Mesenchymal stem cell (in vitro differentiated cells and primary cell): ENCODE measurements at regions not wholly inside any gene's neighbourhood (a gene's known extent, or its start where the extent isn't known, plus 50 kb on each side); places are given as distances from the start of the nearest gene placed in this dataset.

Source experiments
- DNase-seq: peaks from one replicate; pipeline ENCODE4 v3.0.0-alpha.2; 2013
- H2AFZ ChIP-seq: one replicate; pipeline ENCODE4 v1.6.1; 2013; ENCODE audit warnings: low read depth, mild to moderate bottlenecking, control low read depth, inconsistent platforms, low read length, moderate library complexity
- H2AK5ac ChIP-seq: 2 replicates; pipeline ENCODE4 v1.6.1; 2013; ENCODE audit warnings: low read length, moderate library complexity, mild to moderate bottlenecking, inconsistent platforms; ENCODE audit not compliant: severe bottlenecking
- H2BK120ac ChIP-seq: one replicate; pipeline ENCODE4 v1.6.1; 2013; ENCODE audit warnings: low read depth, mild to moderate bottlenecking, inconsistent platforms, low read length, moderate library complexity
- H2BK12ac ChIP-seq, 2 experiments: one replicate each; pipeline ENCODE4 v1.6.1; 2013; ENCODE audit warnings: inconsistent platforms in 2 of 2, low read length in 2 of 2, mild to moderate bottlenecking in 2 of 2, moderate library complexity in 2 of 2, control low read depth in 1 of 2
- H2BK15ac ChIP-seq: one replicate; pipeline ENCODE4 v1.6.1; 2013; ENCODE audit warnings: mild to moderate bottlenecking, low read depth, inconsistent platforms; ENCODE audit not compliant: poor library complexity, severe bottlenecking
- H2BK5ac ChIP-seq: 2 replicates; pipeline ENCODE4 v1.6.1; 2013; ENCODE audit warnings: low read depth, mild to moderate bottlenecking, low read length, control low read depth, inconsistent platforms; ENCODE audit not compliant: poor library complexity, severe bottlenecking
- H3K14ac ChIP-seq, 2 experiments: one replicate each; pipeline ENCODE4 v1.6.1; 2013; ENCODE audit warnings: inconsistent platforms in 2 of 2, low read length in 2 of 2, control low read depth in 1 of 2, mild to moderate bottlenecking in 1 of 2, moderate library complexity in 1 of 2
- H3K18ac ChIP-seq, 2 experiments: one replicate each; pipeline ENCODE4 v1.6.1; 2013; ENCODE audit warnings: inconsistent platforms in 2 of 2, low read length in 2 of 2, control low read depth in 1 of 2, low read depth in 1 of 2, mild to moderate bottlenecking in 1 of 2
- H3K23ac ChIP-seq, 2 experiments: one replicate each; pipeline ENCODE4 v1.6.1; 2013; ENCODE audit warnings: inconsistent platforms in 2 of 2, low read length in 2 of 2, mild to moderate bottlenecking in 2 of 2, moderate library complexity in 2 of 2, control low read depth in 1 of 2
- H3K27ac ChIP-seq: 2 replicates; pipeline ENCODE4 v1.5.1; 2013; ENCODE audit warnings: mild to moderate bottlenecking, moderate library complexity, low read length, control low read depth, inconsistent platforms; ENCODE audit not compliant: poor library complexity, severe bottlenecking
- H3K27me3 ChIP-seq, 2 experiments: 2 replicates each; pipeline versions ENCODE4 v1.6.1 to v1.7.0; 2013; ENCODE audit warnings: low read length in 2 of 2, mild to moderate bottlenecking in 2 of 2, moderate library complexity in 2 of 2, control low read depth in 1 of 2, inconsistent platforms in 1 of 2; ENCODE audit not compliant: control insufficient read depth in 1 of 2, insufficient read depth in 1 of 2
- H3K36me3 ChIP-seq, 2 experiments: 2 replicates each; pipeline versions ENCODE4 v1.6.1 to v1.7.0; 2013; ENCODE audit warnings: low read length in 2 of 2, control low read depth in 1 of 2, inconsistent platforms in 1 of 2, low read depth in 1 of 2, mild to moderate bottlenecking in 1 of 2; ENCODE audit not compliant: insufficient read depth in 2 of 2, control insufficient read depth in 1 of 2
- H3K4ac ChIP-seq, 2 experiments: one replicate each; pipeline ENCODE4 v1.6.1; 2013; ENCODE audit warnings: inconsistent platforms in 2 of 2, low read length in 2 of 2, mild to moderate bottlenecking in 2 of 2, moderate library complexity in 2 of 2, control low read depth in 1 of 2, low read depth in 1 of 2
- H3K4me1 ChIP-seq: 2 replicates; pipeline ENCODE4 v1.6.1; 2013; ENCODE audit warnings: low read depth, low read length, control low read depth; ENCODE audit not compliant: control insufficient read depth, insufficient read depth
- H3K4me2 ChIP-seq: 2 replicates; pipeline ENCODE4 v1.6.1; 2013; ENCODE audit warnings: low read length, mild to moderate bottlenecking, inconsistent platforms; ENCODE audit not compliant: poor library complexity, severe bottlenecking
- H3K4me3 ChIP-seq, 2 experiments: 2 replicates each; pipeline versions ENCODE4 v1.5.1 to v1.7.0; 2013; ENCODE audit warnings: low read length in 2 of 2, mild to moderate bottlenecking in 2 of 2, control low read depth in 1 of 2, low read depth in 1 of 2; ENCODE audit not compliant: insufficient read depth in 1 of 2
- H3K79me1 ChIP-seq: replicated peaks from 2 replicates; pipeline ENCODE4 v1.6.1; 2013; ENCODE audit warnings: mild to moderate bottlenecking, control low read depth, low read length, inconsistent platforms; ENCODE audit not compliant: poor library complexity, severe bottlenecking
- H3K9ac ChIP-seq: 2 replicates; pipeline ENCODE4 v1.7.0; 2013; ENCODE audit warnings: mild to moderate bottlenecking, low read length, moderate library complexity
- H3K9me3 ChIP-seq: 2 replicates; pipeline ENCODE4 v1.7.0; 2013; ENCODE audit warnings: mild to moderate bottlenecking, low read length; ENCODE audit not compliant: control insufficient read depth
- H4K8ac ChIP-seq: one replicate; pipeline ENCODE4 v1.6.1; 2013; ENCODE audit warnings: inconsistent platforms, mild to moderate bottlenecking, low read length, moderate library complexity
- H4K91ac ChIP-seq: one replicate; pipeline ENCODE4 v1.6.1; 2013; ENCODE audit warnings: mild to moderate bottlenecking, low read length, inconsistent platforms
- WGBS: methylation state at CpG from one replicate; pipeline ENCODE4 v1.1.7; 2013; ENCODE audit warnings: mixed read lengths; 5-methylcytosine and 5-hydroxymethylcytosine counted together

DNA sequence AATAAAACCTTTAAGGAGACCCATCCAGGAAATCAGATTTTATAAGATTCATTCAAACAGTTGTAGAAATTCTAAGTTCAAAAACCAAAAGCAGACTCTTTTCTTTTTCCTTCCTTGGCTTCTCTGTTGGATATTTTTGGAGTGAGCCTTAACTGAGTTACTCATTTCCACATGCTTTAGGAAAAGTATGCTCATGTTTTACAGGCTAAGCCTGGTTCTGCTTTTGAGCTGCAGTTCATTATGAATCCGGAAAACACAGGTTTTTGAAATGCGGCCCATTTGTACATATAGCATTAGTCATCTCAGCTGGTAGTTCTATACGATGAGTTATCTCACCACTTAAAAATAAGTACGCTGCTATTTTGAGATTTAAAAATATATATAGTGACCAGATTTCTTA is 156.6 kb upstream of the DMRT1 start:
- H3K9ac ChIP-seq = peak overlapping the region; percentile 96
- H3K18ac ChIP-seq = no peak overlapping the region
- H3K4me1 ChIP-seq = peaks cover 5% of the 10 kb centered on the region
- no peak overlapping the region for H2BK120ac ChIP-seq
- H3K23ac ChIP-seq = no peak overlapping the region
- H2AFZ ChIP-seq = no peak overlapping the region
- no peak overlapping the region for H2BK5ac ChIP-seq
- H4K8ac ChIP-seq = no peak overlapping the region
- H2AK5ac ChIP-seq = no peak overlapping the region
- no peak overlapping the region for H3K14ac ChIP-seq
- H3K36me3 ChIP-seq = peaks cover 0 to 5% of the 10 kb centered on the region in 2 experiments
- no peaks in the 10 kb centered on the region for H3K9me3 ChIP-seq
- H3K4me2 ChIP-seq = no peak overlapping the region
- no peak overlapping the region for H4K91ac ChIP-seq
- H3K4ac ChIP-seq = no peak overlapping the region
- H3K27me3 ChIP-seq = no peaks in the 10 kb centered on the region
- H3K27ac ChIP-seq = peak overlapping the region; percentile 87
- H3K79me1 ChIP-seq = peaks cover 11% of the 10 kb centered on the region
- peak overlapping the region in 1 of 2 experiments; percentile 79 for H3K4me3 ChIP-seq
- WGBS = no CpG with 5 or more reads among the region's 4 CpGs
- no peak overlapping the region for H2BK15ac ChIP-seq
- no peak overlapping the region for H2BK12ac ChIP-seq
- DNase-seq = peak; percentile 91

DNA sequence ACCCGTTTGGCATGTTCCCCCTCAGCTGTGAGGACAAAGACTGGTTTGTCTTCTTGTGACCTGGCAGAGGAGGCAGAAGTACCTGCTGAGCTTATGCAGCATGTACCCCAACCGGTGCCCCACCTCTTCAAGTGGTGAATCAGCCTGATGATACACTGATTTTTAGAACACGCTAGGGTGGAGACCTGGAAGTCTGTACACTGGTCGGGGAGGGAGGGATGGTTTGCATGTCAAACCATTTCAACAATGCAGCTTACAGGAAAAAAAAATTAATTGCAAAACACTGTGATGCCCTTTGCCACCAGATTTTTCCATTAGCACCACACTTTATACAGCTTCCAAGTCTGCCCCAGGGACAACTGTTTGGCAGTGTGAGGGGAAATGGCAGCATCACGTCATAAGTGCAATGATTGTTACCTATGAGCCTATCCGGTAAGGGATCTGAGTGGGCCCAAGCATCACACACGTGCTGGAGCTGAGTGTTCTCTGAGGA is 155.1 kb upstream of the DMRT1 start:
- H3K4ac ChIP-seq = peak overlapping the region in 1 of 2 experiments; percentile 63
- H3K79me1 ChIP-seq = peaks cover 11% of the 10 kb centered on the region
- peak overlapping the region in 1 of 2 experiments; percentile 79 for H3K4me3 ChIP-seq
- H3K9ac ChIP-seq = peak overlapping the region; percentile 96
- H4K91ac ChIP-seq = no peak overlapping the region
- peak; percentile 45 for DNase-seq
- peak overlapping the region; percentile 50 for H2AK5ac ChIP-seq
- peak overlapping the region in 1 of 2 experiments; percentile 70 for H2BK12ac ChIP-seq
- no peak overlapping the region for H2BK15ac ChIP-seq
- H3K27me3 ChIP-seq = no peaks in the 10 kb centered on the region
- peak overlapping the region in 1 of 2 experiments; percentile 14 for H3K14ac ChIP-seq
- H4K8ac ChIP-seq = no peak overlapping the region
- no peak overlapping the region for H2BK120ac ChIP-seq
- H3K9me3 ChIP-seq = no peaks in the 10 kb centered on the region
- 76% methylated on average over 5 of the region's 7 CpGs for WGBS
- H3K4me1 ChIP-seq = peaks cover 5% of the 10 kb centered on the region
- no peak overlapping the region for H3K4me2 ChIP-seq
- no peak overlapping the region for H2AFZ ChIP-seq
- H3K18ac ChIP-seq = peak overlapping the region in 1 of 2 experiments; percentile 80
- no peak overlapping the region for H3K23ac ChIP-seq
- H3K36me3 ChIP-seq = peaks cover 0 to 13% of the 10 kb centered on the region in 2 experiments
- H3K27ac ChIP-seq = no peak overlapping the region
- no peak overlapping the region for H2BK5ac ChIP-seq

- H4K91ac ChIP-seq = no peak overlapping the region
- peaks cover 0 to 13% of the 10 kb centered on the region in 2 experiments for H3K36me3 ChIP-seq
- peaks cover 11% of the 10 kb centered on the region for H3K79me1 ChIP-seq
- H2AFZ ChIP-seq = no peak overlapping the region
- no peak overlapping the region for H2AK5ac ChIP-seq
- H4K8ac ChIP-seq = no peak overlapping the region
- peak overlapping the region in 1 of 2 experiments; percentile 79 for H3K4me3 ChIP-seq
- no peak overlapping the region for H3K27ac ChIP-seq
- H3K23ac ChIP-seq = no peak overlapping the region
- no peak overlapping the region for H3K4me2 ChIP-seq
- H3K14ac ChIP-seq = no peak overlapping the region
- no peak overlapping the region for H2BK15ac ChIP-seq
- H3K4ac ChIP-seq = no peak overlapping the region
- no peaks in the 10 kb centered on the region for H3K27me3 ChIP-seq
- H2BK5ac ChIP-seq = no peak overlapping the region
- peaks cover 5% of the 10 kb centered on the region for H3K4me1 ChIP-seq
- H2BK12ac ChIP-seq = no peak overlapping the region
- H3K18ac ChIP-seq = no peak overlapping the region
- WGBS = 97% methylated on average over 2 of the region's 4 CpGs
- H2BK120ac ChIP-seq = no peak overlapping the region
- no peaks in the 10 kb centered on the region for H3K9me3 ChIP-seq
- DNase-seq = no peak
- H3K9ac ChIP-seq = peak overlapping the region; percentile 96
Measured at GRCh38 chr9:687034-687785, 154.3 kb upstream of the DMRT1 start.

GRCh38 chr9:687994-688393 is 153.5 kb upstream of the DMRT1 start:
- H2BK12ac ChIP-seq = no peak overlapping the region
- no peak overlapping the region for H3K18ac ChIP-seq
- no peak overlapping the region for H3K9ac ChIP-seq
- no peak for DNase-seq
- H2AK5ac ChIP-seq = no peak overlapping the region
- no peak overlapping the region for H3K27ac ChIP-seq
- peaks cover 3% of the 10 kb centered on the region for H3K4me1 ChIP-seq
- H3K9me3 ChIP-seq = no peaks in the 10 kb centered on the region
- no peak overlapping the region for H3K4me2 ChIP-seq
- H3K36me3 ChIP-seq = peaks cover 0 to 13% of the 10 kb centered on the region in 2 experiments
- H2BK5ac ChIP-seq = no peak overlapping the region
- WGBS = 98% methylated on average over 4 of the region's 4 CpGs
- no peak overlapping the region for H2AFZ ChIP-seq
- no peak overlapping the region for H2BK15ac ChIP-seq
- no peak overlapping the region for H3K14ac ChIP-seq
- no peak overlapping the region for H4K91ac ChIP-seq
- peak overlapping the region in 1 of 2 experiments; percentile 79 for H3K4me3 ChIP-seq
- peaks cover 11% of the 10 kb centered on the region for H3K79me1 ChIP-seq
- no peaks in the 10 kb centered on the region for H3K27me3 ChIP-seq
- no peak overlapping the region for H4K8ac ChIP-seq
- no peak overlapping the region for H3K4ac ChIP-seq
- no peak overlapping the region for H2BK120ac ChIP-seq
- H3K23ac ChIP-seq = no peak overlapping the region
